Lower lobe of right lung (tissue), 2 donors: ENCODE measurements at regions not wholly inside any gene's neighbourhood (a gene's known extent, or its start where the extent isn't known, plus 50 kb on each side); places are given as distances from the start of the nearest gene placed in this dataset.

Source experiments
- ATAC-seq, 2 donors: fragments of 200-7000 bp; cut with Tn5 transposase; one replicate each; pipeline ENCODE4 v1.9.1; 2020 to 2022; ENCODE audit warnings: mild to moderate bottlenecking in 2 of 2, moderate library complexity in 2 of 2
- DNase-seq: peaks from one replicate; pipeline ENCODE4 v3.0.0-alpha.2; 2020
- H3K27ac ChIP-seq: fragments of 200-600 bp; one replicate; pipeline ENCODE4 v1.8.0; 2022
- H3K27me3 ChIP-seq: fragments of 200-600 bp; one replicate; pipeline ENCODE4 v1.8.0; 2022; ENCODE audit warnings: low read depth
- H3K36me3 ChIP-seq: fragments of 200-600 bp; one replicate; pipeline ENCODE4 v1.8.0; 2022; ENCODE audit warnings: mild to moderate bottlenecking
- H3K4me1 ChIP-seq: fragments of 200-600 bp; one replicate; pipeline ENCODE4 v1.8.0; 2022
- H3K4me3 ChIP-seq: fragments of 200-600 bp; one replicate; pipeline ENCODE4 v1.8.0; 2022; ENCODE audit warnings: mild to moderate bottlenecking
- H3K9me3 ChIP-seq: fragments of 200-600 bp; one replicate; pipeline ENCODE4 v1.8.0; 2022
- intact Hi-C: fragments of 100-400 bp; cut with DNase I; formaldehyde crosslinking; loops from one replicate; pipeline ENCODE4 v1.11.0; 2022
- TF ChIP-seq, protein P1 (sequence below): fragments of 200-600 bp; IDR thresholded peaks from one replicate; pipeline ENCODE4 v1.8.0; 2022; ENCODE audit warnings: antibody characterized with exemption, mild to moderate bottlenecking
- donor health status: DM: no; HTN: yes; CAD: no; lungs with severe emphysema.

DNA sequence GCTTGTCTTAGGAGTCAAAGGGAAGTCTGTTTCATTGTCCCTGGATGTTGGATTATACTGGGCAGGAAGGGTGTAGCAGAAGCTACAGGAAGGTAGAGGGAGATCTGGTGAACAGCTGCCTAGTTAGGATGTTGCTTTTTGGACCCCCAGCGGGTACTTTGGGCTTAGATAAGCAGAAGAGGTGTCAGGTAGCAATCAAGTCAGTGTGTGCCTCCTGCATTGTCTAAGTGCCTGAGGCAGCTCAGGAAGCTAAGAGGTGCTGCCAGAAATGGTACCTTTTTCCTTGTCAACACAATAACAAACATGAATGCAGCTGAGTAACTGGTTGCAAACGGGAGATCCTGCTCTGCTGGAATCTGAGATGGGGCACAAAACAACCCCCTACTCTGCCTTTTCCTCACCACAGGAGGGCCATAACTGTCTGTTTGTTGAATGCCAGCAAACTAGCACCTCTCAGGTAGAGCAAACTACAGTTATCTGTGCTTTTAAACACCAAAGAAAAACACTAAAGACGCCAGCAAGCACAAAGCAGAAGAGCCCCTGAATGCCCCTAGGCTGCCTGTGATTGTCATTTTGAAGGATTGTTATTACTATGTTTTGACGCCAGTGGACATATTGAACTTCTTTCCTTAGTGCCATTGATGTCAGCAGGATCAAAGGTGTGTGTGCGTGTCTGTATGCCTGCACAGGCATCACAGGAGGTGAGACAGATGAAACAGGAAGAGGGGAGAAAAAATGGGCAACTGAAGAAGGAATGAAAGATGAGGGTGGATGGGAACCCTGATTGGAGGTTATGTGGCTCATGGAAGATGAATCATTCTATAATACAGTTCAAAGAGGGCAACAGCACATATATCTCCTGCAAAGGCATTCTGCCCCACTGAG lies 151.4 kb downstream of the ETAA1 start:
- TF ChIP-seq, protein P1, sequence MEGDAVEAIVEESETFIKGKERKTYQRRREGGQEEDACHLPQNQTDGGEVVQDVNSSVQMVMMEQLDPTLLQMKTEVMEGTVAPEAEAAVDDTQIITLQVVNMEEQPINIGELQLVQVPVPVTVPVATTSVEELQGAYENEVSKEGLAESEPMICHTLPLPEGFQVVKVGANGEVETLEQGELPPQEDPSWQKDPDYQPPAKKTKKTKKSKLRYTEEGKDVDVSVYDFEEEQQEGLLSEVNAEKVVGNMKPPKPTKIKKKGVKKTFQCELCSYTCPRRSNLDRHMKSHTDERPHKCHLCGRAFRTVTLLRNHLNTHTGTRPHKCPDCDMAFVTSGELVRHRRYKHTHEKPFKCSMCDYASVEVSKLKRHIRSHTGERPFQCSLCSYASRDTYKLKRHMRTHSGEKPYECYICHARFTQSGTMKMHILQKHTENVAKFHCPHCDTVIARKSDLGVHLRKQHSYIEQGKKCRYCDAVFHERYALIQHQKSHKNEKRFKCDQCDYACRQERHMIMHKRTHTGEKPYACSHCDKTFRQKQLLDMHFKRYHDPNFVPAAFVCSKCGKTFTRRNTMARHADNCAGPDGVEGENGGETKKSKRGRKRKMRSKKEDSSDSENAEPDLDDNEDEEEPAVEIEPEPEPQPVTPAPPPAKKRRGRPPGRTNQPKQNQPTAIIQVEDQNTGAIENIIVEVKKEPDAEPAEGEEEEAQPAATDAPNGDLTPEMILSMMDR = no peak
- DNase-seq (no peak), ATAC-seq (no peak)
- intact Hi-C loops = no loop called here
- Histone ChIP-seq H3K27me3 (no peaks in the 10 kb centered on the region), H3K4me1 (no peaks in the 10 kb centered on the region), H3K9me3 (no peaks in the 10 kb centered on the region), H3K27ac (no peak overlapping the region), H3K4me3 (no peak overlapping the region), H3K36me3 (no peaks in the 10 kb centered on the region)

DNA sequence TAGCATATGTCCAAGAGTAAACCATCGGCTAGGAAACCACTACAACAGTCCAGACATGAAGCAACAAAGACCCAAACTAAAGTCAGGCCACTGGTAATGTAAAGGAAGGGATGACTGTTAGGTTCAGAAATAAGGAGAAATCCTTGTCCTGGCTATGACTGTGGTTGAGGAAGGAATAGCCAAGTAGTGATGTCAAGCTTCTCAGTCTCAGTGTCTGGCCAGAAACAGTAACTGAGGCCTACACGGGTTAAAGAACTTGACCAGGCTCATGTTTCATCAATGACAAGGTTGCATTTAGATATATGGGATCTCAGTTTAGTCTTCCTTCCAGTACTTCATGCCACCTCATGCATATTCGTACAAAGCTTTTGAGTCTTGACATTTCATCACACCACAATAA lies 162.0 kb downstream of the ETAA1 start:
- Histone ChIP-seq H3K4me1 (no peaks in the 10 kb centered on the region), H3K9me3 (no peaks in the 10 kb centered on the region), H3K27me3 (no peaks in the 10 kb centered on the region), H3K4me3 (no peak overlapping the region), H3K36me3 (no peaks in the 10 kb centered on the region), H3K27ac (no peak overlapping the region)
- DNase-seq = no peak
- TF ChIP-seq, protein P1 = no peak
- intact Hi-C loops = no loop called here
- no peak for ATAC-seq

DNA sequence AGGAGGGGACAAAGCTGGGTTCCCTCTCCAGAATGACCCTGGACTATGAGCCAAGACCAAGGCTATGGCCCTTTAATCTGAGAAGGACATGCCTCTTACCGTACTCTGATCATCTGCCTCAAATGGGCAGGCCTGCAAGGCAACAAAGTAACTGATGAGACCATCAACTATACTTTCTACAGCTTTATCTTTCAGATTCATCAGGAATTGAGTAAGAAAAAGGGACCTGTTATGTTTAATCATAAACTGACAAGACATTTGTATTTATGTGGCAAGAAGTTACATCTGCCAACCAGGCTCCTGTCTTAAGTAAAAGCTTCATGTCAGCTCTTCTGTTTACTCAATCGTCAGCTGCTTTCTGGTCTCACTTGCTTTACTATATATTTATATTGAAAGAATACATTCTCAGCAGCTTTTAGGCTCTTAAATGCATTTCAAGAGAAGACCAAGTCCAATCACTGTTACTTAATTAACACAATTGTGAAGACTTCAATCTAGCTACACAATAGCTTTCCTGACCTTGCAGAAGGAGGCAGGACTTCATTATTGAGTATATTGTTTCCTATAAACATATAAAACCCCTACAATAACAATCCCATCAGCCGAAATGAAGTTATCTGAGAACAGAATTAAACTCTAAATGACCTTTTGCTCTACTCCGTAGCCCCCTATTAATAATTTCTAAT lies 163.8 kb downstream of the ETAA1 start:
- Histone ChIP-seq H3K27me3 (no peaks in the 10 kb centered on the region), H3K27ac (no peak overlapping the region), H3K4me1 (no peaks in the 10 kb centered on the region), H3K36me3 (no peaks in the 10 kb centered on the region), H3K4me3 (no peak overlapping the region), H3K9me3 (no peaks in the 10 kb centered on the region)
- TF ChIP-seq, protein P1 = no peak
- intact Hi-C loops = no loop called here
- ATAC-seq (no peak), DNase-seq (no peak)

DNA sequence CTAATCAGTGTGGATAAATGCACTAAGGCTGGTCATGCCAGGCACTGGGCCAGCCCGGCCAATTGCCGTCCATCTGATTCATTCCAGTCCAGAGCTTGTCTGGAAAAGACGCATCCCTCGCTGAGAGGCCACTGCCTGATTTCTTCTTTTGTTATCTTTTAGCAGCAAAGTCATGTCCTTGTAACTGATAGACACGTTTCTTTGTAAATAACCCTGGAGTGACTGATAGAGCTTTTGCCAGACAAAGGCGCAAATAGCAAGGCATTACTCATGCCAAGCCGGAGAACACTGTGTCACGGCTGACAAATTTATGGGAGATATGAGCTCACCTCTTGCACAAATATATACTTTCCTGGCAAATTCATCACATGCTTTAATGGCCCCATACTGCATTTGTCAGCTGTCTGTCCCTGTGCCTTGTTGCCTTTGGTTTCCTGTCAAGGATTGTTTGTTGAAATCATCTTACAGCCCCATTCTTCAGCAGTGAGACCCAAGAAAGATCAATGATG lies 164.4 kb downstream of the ETAA1 start:
- TF ChIP-seq, protein P1 = no peak
- H3K4me3 ChIP-seq = no peak overlapping the region
- no peaks in the 10 kb centered on the region for H3K36me3 ChIP-seq
- H3K9me3 ChIP-seq = no peaks in the 10 kb centered on the region
- no peaks in the 10 kb centered on the region for H3K4me1 ChIP-seq
- intact Hi-C loops = no loop called here
- H3K27me3 ChIP-seq = no peaks in the 10 kb centered on the region
- no peak overlapping the region for H3K27ac ChIP-seq
- ATAC-seq (no peak), DNase-seq (no peak)

DNA sequence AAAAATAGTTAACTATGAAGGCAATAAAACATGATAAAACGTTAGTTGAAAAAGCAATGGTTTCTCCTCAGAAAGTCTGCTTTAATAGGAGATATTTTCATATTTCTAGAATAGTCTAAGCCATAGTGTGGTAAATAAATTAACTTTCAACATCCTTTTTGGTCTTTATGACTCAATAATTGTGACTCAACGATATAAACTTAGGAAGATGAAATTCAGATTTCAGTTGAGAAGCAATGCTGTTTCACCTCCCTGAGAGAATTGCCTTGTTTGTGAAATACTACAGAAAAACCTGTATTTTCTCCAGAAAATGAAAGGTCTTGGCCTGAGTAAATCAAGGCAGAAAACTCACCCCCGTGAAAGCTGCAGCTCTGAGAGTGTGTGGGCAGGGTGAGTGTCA lies 166.9 kb downstream of the ETAA1 start:
- no peaks in the 10 kb centered on the region for H3K4me1 ChIP-seq
- no peak for ATAC-seq
- no peak for DNase-seq
- no peaks in the 10 kb centered on the region for H3K27me3 ChIP-seq
- TF ChIP-seq, protein P1 = no peak
- H3K9me3 ChIP-seq = no peaks in the 10 kb centered on the region
- no peaks in the 10 kb centered on the region for H3K36me3 ChIP-seq
- H3K4me3 ChIP-seq = no peak overlapping the region
- intact Hi-C loops = no loop called here
- H3K27ac ChIP-seq = no peak overlapping the region
